Mesenchymal stem cell (in vitro differentiated cells and primary cell): ENCODE measurements at regions not wholly inside any gene's neighbourhood (a gene's known extent, or its start where the extent isn't known, plus 50 kb on each side); places are given as distances from the start of the nearest gene placed in this dataset.

Source experiments
- DNase-seq: peaks from one replicate; pipeline ENCODE4 v3.0.0-alpha.2; 2013
- H2AFZ ChIP-seq: one replicate; pipeline ENCODE4 v1.6.1; 2013; ENCODE audit warnings: low read depth, mild to moderate bottlenecking, control low read depth, inconsistent platforms, low read length, moderate library complexity
- H2AK5ac ChIP-seq: 2 replicates; pipeline ENCODE4 v1.6.1; 2013; ENCODE audit warnings: low read length, moderate library complexity, mild to moderate bottlenecking, inconsistent platforms; ENCODE audit not compliant: severe bottlenecking
- H2BK120ac ChIP-seq: one replicate; pipeline ENCODE4 v1.6.1; 2013; ENCODE audit warnings: low read depth, mild to moderate bottlenecking, inconsistent platforms, low read length, moderate library complexity
- H2BK12ac ChIP-seq, 2 experiments: one replicate each; pipeline ENCODE4 v1.6.1; 2013; ENCODE audit warnings: inconsistent platforms in 2 of 2, low read length in 2 of 2, mild to moderate bottlenecking in 2 of 2, moderate library complexity in 2 of 2, control low read depth in 1 of 2
- H2BK15ac ChIP-seq: one replicate; pipeline ENCODE4 v1.6.1; 2013; ENCODE audit warnings: mild to moderate bottlenecking, low read depth, inconsistent platforms; ENCODE audit not compliant: poor library complexity, severe bottlenecking
- H2BK5ac ChIP-seq: 2 replicates; pipeline ENCODE4 v1.6.1; 2013; ENCODE audit warnings: low read depth, mild to moderate bottlenecking, low read length, control low read depth, inconsistent platforms; ENCODE audit not compliant: poor library complexity, severe bottlenecking
- H3K14ac ChIP-seq, 2 experiments: one replicate each; pipeline ENCODE4 v1.6.1; 2013; ENCODE audit warnings: inconsistent platforms in 2 of 2, low read length in 2 of 2, control low read depth in 1 of 2, mild to moderate bottlenecking in 1 of 2, moderate library complexity in 1 of 2
- H3K18ac ChIP-seq, 2 experiments: one replicate each; pipeline ENCODE4 v1.6.1; 2013; ENCODE audit warnings: inconsistent platforms in 2 of 2, low read length in 2 of 2, control low read depth in 1 of 2, low read depth in 1 of 2, mild to moderate bottlenecking in 1 of 2
- H3K23ac ChIP-seq, 2 experiments: one replicate each; pipeline ENCODE4 v1.6.1; 2013; ENCODE audit warnings: inconsistent platforms in 2 of 2, low read length in 2 of 2, mild to moderate bottlenecking in 2 of 2, moderate library complexity in 2 of 2, control low read depth in 1 of 2
- H3K27ac ChIP-seq: 2 replicates; pipeline ENCODE4 v1.5.1; 2013; ENCODE audit warnings: mild to moderate bottlenecking, moderate library complexity, low read length, control low read depth, inconsistent platforms; ENCODE audit not compliant: poor library complexity, severe bottlenecking
- H3K27me3 ChIP-seq, 2 experiments: 2 replicates each; pipeline versions ENCODE4 v1.6.1 to v1.7.0; 2013; ENCODE audit warnings: low read length in 2 of 2, mild to moderate bottlenecking in 2 of 2, moderate library complexity in 2 of 2, control low read depth in 1 of 2, inconsistent platforms in 1 of 2; ENCODE audit not compliant: control insufficient read depth in 1 of 2, insufficient read depth in 1 of 2
- H3K36me3 ChIP-seq, 2 experiments: 2 replicates each; pipeline versions ENCODE4 v1.6.1 to v1.7.0; 2013; ENCODE audit warnings: low read length in 2 of 2, control low read depth in 1 of 2, inconsistent platforms in 1 of 2, low read depth in 1 of 2, mild to moderate bottlenecking in 1 of 2; ENCODE audit not compliant: insufficient read depth in 2 of 2, control insufficient read depth in 1 of 2
- H3K4ac ChIP-seq, 2 experiments: one replicate each; pipeline ENCODE4 v1.6.1; 2013; ENCODE audit warnings: inconsistent platforms in 2 of 2, low read length in 2 of 2, mild to moderate bottlenecking in 2 of 2, moderate library complexity in 2 of 2, control low read depth in 1 of 2, low read depth in 1 of 2
- H3K4me1 ChIP-seq: 2 replicates; pipeline ENCODE4 v1.6.1; 2013; ENCODE audit warnings: low read depth, low read length, control low read depth; ENCODE audit not compliant: control insufficient read depth, insufficient read depth
- H3K4me2 ChIP-seq: 2 replicates; pipeline ENCODE4 v1.6.1; 2013; ENCODE audit warnings: low read length, mild to moderate bottlenecking, inconsistent platforms; ENCODE audit not compliant: poor library complexity, severe bottlenecking
- H3K4me3 ChIP-seq, 2 experiments: 2 replicates each; pipeline versions ENCODE4 v1.5.1 to v1.7.0; 2013; ENCODE audit warnings: low read length in 2 of 2, mild to moderate bottlenecking in 2 of 2, control low read depth in 1 of 2, low read depth in 1 of 2; ENCODE audit not compliant: insufficient read depth in 1 of 2
- H3K79me1 ChIP-seq: replicated peaks from 2 replicates; pipeline ENCODE4 v1.6.1; 2013; ENCODE audit warnings: mild to moderate bottlenecking, control low read depth, low read length, inconsistent platforms; ENCODE audit not compliant: poor library complexity, severe bottlenecking
- H3K9ac ChIP-seq: 2 replicates; pipeline ENCODE4 v1.7.0; 2013; ENCODE audit warnings: mild to moderate bottlenecking, low read length, moderate library complexity
- H3K9me3 ChIP-seq: 2 replicates; pipeline ENCODE4 v1.7.0; 2013; ENCODE audit warnings: mild to moderate bottlenecking, low read length; ENCODE audit not compliant: control insufficient read depth
- H4K8ac ChIP-seq: one replicate; pipeline ENCODE4 v1.6.1; 2013; ENCODE audit warnings: inconsistent platforms, mild to moderate bottlenecking, low read length, moderate library complexity
- H4K91ac ChIP-seq: one replicate; pipeline ENCODE4 v1.6.1; 2013; ENCODE audit warnings: mild to moderate bottlenecking, low read length, inconsistent platforms
- WGBS: methylation state at CpG from one replicate; pipeline ENCODE4 v1.1.7; 2013; ENCODE audit warnings: mixed read lengths; 5-methylcytosine and 5-hydroxymethylcytosine counted together

DNA sequence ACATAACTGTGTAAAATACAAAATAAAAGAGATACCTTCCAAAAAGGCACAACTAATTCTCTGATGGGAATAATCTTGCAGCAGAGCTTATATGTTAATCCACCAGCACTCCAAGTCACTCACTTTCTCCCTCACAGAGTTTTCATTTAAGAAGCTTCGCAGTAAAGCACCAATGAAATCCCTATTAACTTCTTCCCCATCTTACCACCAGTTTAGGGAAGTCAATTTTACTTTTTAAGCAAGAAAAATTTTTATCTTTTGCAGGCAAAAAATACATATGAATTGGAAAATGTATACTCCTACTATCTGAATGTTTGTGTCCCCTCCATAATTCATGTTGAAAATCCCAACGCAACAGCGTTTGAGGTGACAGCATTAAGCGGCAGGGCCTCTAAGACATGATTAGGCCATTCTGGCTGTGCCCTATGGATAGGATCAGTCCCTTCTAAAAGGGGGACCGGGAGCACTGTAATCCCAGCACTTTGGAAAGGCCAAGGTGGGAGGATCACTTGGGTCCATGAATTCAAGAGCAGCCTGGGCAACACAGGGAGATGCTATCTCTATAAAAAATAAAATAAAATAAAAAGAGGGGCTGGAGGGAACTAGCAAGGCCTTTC, 435.8 kb downstream of the SHQ1 start:
- Histone ChIP-seq H3K27ac (no peak overlapping the region), H3K14ac (no peak overlapping the region), H3K79me1 (peaks cover 16% of the 10 kb centered on the region), H3K9ac (no peak overlapping the region), H3K23ac (peak overlapping the region in 1 of 2 experiments; percentile 80), H3K18ac (peak overlapping the region in 1 of 2 experiments; percentile 21), H4K91ac (no peak overlapping the region), H4K8ac (no peak overlapping the region), H2AFZ (no peak overlapping the region), H3K4ac (no peak overlapping the region), H3K36me3 (no peaks in the 10 kb centered on the region), H3K9me3 (no peaks in the 10 kb centered on the region), H2BK12ac (peak overlapping the region in 1 of 2 experiments; percentile 83), H3K27me3 (no peaks in the 10 kb centered on the region), H2AK5ac (no peak overlapping the region), H3K4me1 (no peaks in the 10 kb centered on the region), H3K4me2 (no peak overlapping the region), H2BK15ac (no peak overlapping the region), H3K4me3 (no peak overlapping the region), H2BK5ac (no peak overlapping the region), H2BK120ac (no peak overlapping the region)
- WGBS = 88% methylated on average over 5 of the region's 5 CpGs
- DNase-seq = no peak

DNA sequence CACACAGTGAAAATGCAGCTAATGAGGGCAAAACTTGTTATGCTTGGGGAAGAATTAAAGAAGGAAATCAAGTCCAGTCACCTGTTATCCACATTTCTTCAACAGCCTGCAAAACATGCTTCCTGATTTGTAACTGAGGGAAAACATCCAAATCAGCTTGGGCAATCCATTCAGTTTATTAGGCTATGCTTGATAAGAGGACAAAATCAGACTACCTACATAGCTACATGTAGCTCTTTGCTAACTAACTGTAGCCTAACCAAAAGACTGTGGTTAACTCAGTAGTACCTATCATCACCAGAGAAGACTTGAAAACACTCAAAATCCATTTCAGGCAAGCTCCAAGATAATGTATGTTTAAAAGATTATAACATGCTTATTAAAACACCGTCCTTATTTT, 436.4 kb downstream of the SHQ1 start:
- Histone ChIP-seq H2AK5ac (no peak overlapping the region), H2BK120ac (no peak overlapping the region), H3K36me3 (no peaks in the 10 kb centered on the region), H3K4me3 (no peak overlapping the region), H3K14ac (no peak overlapping the region), H3K9ac (no peak overlapping the region), H3K18ac (no peak overlapping the region), H4K8ac (no peak overlapping the region), H3K27ac (no peak overlapping the region), H3K4ac (no peak overlapping the region), H2BK15ac (no peak overlapping the region), H3K23ac (no peak overlapping the region), H3K4me2 (no peak overlapping the region), H2BK12ac (no peak overlapping the region), H2AFZ (no peak overlapping the region), H3K27me3 (no peaks in the 10 kb centered on the region), H3K79me1 (peaks cover 18% of the 10 kb centered on the region), H4K91ac (no peak overlapping the region), H2BK5ac (no peak overlapping the region), H3K4me1 (no peaks in the 10 kb centered on the region), H3K9me3 (no peaks in the 10 kb centered on the region)
- DNase-seq = no peak
- WGBS = no CpG with 5 or more reads among the region's 1 CpG

DNA sequence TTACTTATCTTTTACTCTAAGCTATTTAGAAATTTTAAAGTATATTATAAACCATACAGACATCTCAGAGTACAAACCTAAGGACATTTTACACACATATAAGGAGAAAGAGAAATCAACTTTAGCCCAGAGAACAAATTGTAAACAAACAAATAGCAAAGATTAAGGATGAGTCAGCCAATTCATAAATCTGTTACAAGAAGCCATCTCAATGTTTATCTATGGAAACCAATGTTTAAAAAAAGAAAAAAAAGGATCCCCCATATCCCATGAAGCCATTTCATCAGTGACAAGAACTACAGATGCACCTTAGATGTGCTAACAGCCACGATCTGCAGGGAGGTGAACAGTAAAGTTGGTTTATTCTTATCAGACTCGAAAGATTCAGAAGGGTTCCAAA, 437.1 kb downstream of the SHQ1 start:
- Histone ChIP-seq H2BK12ac (no peak overlapping the region), H3K4ac (no peak overlapping the region), H2AFZ (no peak overlapping the region), H2BK120ac (no peak overlapping the region), H3K4me1 (no peaks in the 10 kb centered on the region), H4K91ac (no peak overlapping the region), H3K9me3 (no peaks in the 10 kb centered on the region), H3K14ac (no peak overlapping the region), H2AK5ac (no peak overlapping the region), H3K27ac (no peak overlapping the region), H2BK5ac (no peak overlapping the region), H3K27me3 (no peaks in the 10 kb centered on the region), H3K23ac (no peak overlapping the region), H3K36me3 (no peaks in the 10 kb centered on the region), H3K4me3 (no peak overlapping the region), H3K79me1 (peaks cover 16% of the 10 kb centered on the region), H3K9ac (no peak overlapping the region), H3K18ac (no peak overlapping the region), H3K4me2 (no peak overlapping the region), H4K8ac (no peak overlapping the region), H2BK15ac (no peak overlapping the region)
- 20% methylated on average over 1 of the region's 2 CpGs for WGBS
- peak; percentile 74 for DNase-seq

DNA sequence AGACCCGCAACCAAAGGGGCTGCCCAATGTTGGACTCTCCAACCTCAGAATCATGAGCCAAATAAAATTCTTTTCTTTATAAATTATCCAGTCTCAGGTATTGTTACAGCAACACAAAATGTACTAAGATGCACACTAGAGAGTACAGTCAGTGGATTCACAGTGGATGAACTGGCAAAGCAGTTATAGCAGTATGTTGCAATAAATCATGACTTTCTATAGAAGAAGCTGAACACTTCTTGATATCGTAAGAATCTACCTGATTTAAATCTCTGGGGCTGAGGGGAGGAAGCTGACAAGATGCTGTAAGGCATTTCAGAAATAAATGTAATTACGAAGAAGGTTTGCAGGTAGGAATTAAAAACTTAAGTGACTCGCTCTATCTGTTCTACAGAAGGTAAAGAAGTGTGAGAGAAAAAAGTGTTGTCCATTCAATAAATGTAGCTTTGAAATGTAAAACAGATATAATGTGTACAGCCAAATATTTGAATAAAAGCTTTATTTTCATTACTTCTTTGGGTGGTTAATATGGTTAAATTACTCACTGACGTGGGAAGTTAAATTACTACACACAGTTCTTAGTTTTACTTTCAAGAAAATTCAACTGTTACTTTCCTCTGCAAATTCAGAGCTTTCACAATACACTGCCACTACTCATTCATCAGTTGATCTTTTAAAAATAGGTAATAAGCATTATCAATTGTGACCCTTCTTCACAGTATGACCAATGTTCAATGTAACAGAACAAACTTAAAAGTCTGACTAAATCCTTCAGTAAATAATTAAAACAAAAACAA, 439.1 kb downstream of the SHQ1 start:
- no peak overlapping the region for H4K8ac ChIP-seq
- no peak overlapping the region for H3K14ac ChIP-seq
- no peak overlapping the region for H2BK12ac ChIP-seq
- H2BK120ac ChIP-seq = no peak overlapping the region
- H2AFZ ChIP-seq = no peak overlapping the region
- WGBS = 95% methylated on average over 4 of the region's 5 CpGs
- no peak overlapping the region for H2AK5ac ChIP-seq
- no peak overlapping the region for H3K23ac ChIP-seq
- H3K27me3 ChIP-seq = no peaks in the 10 kb centered on the region
- no peaks in the 10 kb centered on the region for H3K9me3 ChIP-seq
- H3K4me2 ChIP-seq = no peak overlapping the region
- H3K18ac ChIP-seq = no peak overlapping the region
- H3K9ac ChIP-seq = no peak overlapping the region
- no peak overlapping the region for H3K4ac ChIP-seq
- peaks cover 14% of the 10 kb centered on the region for H3K79me1 ChIP-seq
- H3K4me1 ChIP-seq = no peaks in the 10 kb centered on the region
- H2BK5ac ChIP-seq = no peak overlapping the region
- H3K4me3 ChIP-seq = no peak overlapping the region
- H3K27ac ChIP-seq = no peak overlapping the region
- H2BK15ac ChIP-seq = no peak overlapping the region
- H3K36me3 ChIP-seq = no peaks in the 10 kb centered on the region
- DNase-seq = no peak
- no peak overlapping the region for H4K91ac ChIP-seq
